ENCODE measurements at regions not wholly inside any gene's neighbourhood (a gene's known extent, or its start where the extent isn't known, plus 50 kb on each side); places are given as distances from the start of the nearest gene placed in this dataset.

DNA sequence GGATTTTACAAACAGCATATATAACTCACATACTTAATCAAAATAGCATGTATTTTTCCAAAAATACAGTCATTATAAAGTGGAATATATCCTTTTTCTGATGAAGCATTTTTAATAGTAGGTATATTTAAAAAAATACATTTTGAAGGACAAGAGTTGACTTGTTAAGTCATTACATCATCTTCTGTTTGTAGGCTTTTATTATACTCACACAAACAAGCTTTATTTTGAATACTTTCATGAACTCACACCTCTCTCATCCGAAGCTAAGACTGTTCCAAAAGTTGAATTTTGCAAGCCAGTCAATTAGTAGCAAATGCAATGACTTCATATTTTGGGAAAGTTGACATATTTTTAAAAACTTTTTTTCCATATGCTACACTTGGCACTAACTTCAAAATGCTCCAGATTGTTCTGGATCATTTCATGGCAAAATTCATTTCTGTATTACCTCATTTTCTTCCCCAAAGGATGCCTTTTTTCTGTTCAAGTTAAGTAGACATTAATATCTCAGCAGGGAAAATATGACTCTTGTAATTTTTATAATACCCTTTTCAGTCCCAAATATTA, 68.5 kb upstream of the WDR75 start:
- Mint-ChIP-seq H3K27ac (no peak overlapping the region), H3K4me1 (peaks cover 0 to 2% (median 0%) of the 10 kb centered on the region in 4 donors), H3K27me3 (no peaks in the 10 kb centered on the region), H3K4me3 (no peak overlapping the region), H3K9me3 (no peaks in the 10 kb centered on the region), H3K36me3 (no peaks in the 10 kb centered on the region)
- no peaks in the 10 kb centered on the region for H3K36me3 ChIP-seq (ENCODE audit: control insufficient read depth, insufficient read depth, low read length)
- H3K27ac ChIP-seq (ENCODE audit: insufficient read depth, low read length, poor library complexity, severe bottlenecking): no peak overlapping the region
- no peaks in the 10 kb centered on the region for H3K9me3 ChIP-seq (ENCODE audit: control insufficient read depth in 2 of 2, low read length in 2 of 2)
- no peaks in the 10 kb centered on the region for H3K27me3 ChIP-seq (ENCODE audit: control insufficient read depth, insufficient read depth, low read length)
- H3K4me3 ChIP-seq (ENCODE audit: low read depth, low read length): no peak overlapping the region
- H3K4me1 ChIP-seq (ENCODE audit: control insufficient read depth, insufficient read depth, low read length, poor library complexity, severe bottlenecking): no peaks in the 10 kb centered on the region
- ATAC-seq (ENCODE audit: low read depth in 2 of 2) (no peak), DNase-seq (no peak)

DNA sequence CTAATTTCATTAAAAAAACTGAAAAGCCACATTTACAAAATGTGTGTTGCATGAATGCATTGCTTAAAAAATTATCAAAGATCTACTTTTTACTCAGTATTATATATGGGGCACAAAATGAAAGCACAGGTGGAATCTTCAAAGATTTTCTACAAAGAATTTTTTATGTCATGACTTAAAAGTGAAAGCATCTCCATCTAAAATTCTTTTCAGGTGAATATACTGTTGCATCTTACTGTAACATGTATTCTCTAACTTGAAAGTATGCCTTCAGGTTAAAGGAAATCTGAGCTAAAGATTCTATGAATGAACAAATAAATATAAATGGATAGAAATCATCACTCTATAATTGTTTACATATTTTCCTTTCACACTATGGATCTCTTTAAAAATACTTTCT, 66.8 kb upstream of the WDR75 start:
- H3K4me3 ChIP-seq (ENCODE audit: low read depth, low read length): no peak overlapping the region
- DNase-seq: no peak
- H3K36me3 ChIP-seq (ENCODE audit: control insufficient read depth, insufficient read depth, low read length): no peaks in the 10 kb centered on the region
- H3K27me3 ChIP-seq (ENCODE audit: control insufficient read depth, insufficient read depth, low read length): no peaks in the 10 kb centered on the region
- Mint-ChIP-seq H3K4me1 (peaks cover 0 to 2% (median 0%) of the 10 kb centered on the region in 4 donors), H3K36me3 (no peaks in the 10 kb centered on the region), H3K27ac (no peak overlapping the region), H3K4me3 (no peak overlapping the region), H3K9me3 (no peaks in the 10 kb centered on the region), H3K27me3 (no peaks in the 10 kb centered on the region)
- H3K27ac ChIP-seq (ENCODE audit: insufficient read depth, low read length, poor library complexity, severe bottlenecking): no peak overlapping the region
- no peak for ATAC-seq (ENCODE audit: low read depth in 2 of 2)
- H3K4me1 ChIP-seq (ENCODE audit: control insufficient read depth, insufficient read depth, low read length, poor library complexity, severe bottlenecking): no peaks in the 10 kb centered on the region
- H3K9me3 ChIP-seq (ENCODE audit: control insufficient read depth in 2 of 2, low read length in 2 of 2): no peaks in the 10 kb centered on the region

DNA sequence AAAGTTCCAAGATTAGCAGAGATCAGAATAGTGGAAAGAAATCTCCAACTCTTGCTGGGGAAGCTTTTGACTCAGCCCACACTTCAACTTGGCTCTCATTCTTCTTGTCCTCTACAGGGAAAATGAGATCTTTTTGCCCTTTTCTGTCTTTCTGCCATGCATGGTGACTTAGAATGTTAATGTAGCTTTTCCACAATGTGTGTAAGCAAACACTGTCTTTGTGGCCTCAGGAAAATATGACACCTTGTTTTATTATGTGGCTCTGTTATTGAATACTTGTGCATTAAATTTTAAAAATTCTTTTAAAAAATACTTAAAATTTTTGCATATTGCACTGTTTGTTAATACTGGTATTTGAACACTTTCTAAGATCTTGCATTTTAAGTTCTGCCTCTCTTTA, 65.4 kb upstream of the WDR75 start:
- Mint-ChIP-seq H3K9me3 (no peaks in the 10 kb centered on the region), H3K4me3 (no peak overlapping the region), H3K4me1 (peaks cover 0 to 2% (median 0%) of the 10 kb centered on the region in 4 donors), H3K27ac (no peak overlapping the region), H3K27me3 (no peaks in the 10 kb centered on the region), H3K36me3 (no peaks in the 10 kb centered on the region)
- H3K4me3 ChIP-seq (ENCODE audit: low read depth, low read length): no peak overlapping the region
- H3K9me3 ChIP-seq (ENCODE audit: control insufficient read depth in 2 of 2, low read length in 2 of 2): no peaks in the 10 kb centered on the region
- H3K4me1 ChIP-seq (ENCODE audit: control insufficient read depth, insufficient read depth, low read length, poor library complexity, severe bottlenecking): no peaks in the 10 kb centered on the region
- H3K36me3 ChIP-seq (ENCODE audit: control insufficient read depth, insufficient read depth, low read length): no peaks in the 10 kb centered on the region
- DNase-seq (no peak), ATAC-seq (ENCODE audit: low read depth in 2 of 2) (no peak)
- no peaks in the 10 kb centered on the region for H3K27me3 ChIP-seq (ENCODE audit: control insufficient read depth, insufficient read depth, low read length)
- no peak overlapping the region for H3K27ac ChIP-seq (ENCODE audit: insufficient read depth, low read length, poor library complexity, severe bottlenecking)

DNA sequence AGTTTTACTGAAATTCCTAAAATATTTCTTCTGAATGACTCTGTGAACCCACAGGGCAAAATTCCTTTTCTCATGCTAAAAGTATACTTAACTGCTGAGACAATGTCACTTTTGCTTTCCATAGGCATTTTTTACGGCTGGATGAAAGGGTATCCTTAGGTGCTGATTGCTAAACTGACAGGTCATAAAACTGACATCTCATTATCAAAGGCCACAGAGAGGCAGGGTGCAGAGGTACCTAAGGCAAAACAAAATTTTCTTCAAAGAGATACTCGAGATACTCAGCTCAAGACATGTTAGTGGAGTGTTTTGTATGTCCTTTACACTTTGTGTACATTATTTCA, 62.0 kb upstream of the WDR75 start:
- no peak for ATAC-seq (ENCODE audit: low read depth in 2 of 2)
- H3K4me3 ChIP-seq (ENCODE audit: low read depth, low read length): no peak overlapping the region
- Mint-ChIP-seq H3K36me3 (no peaks in the 10 kb centered on the region), H3K27me3 (no peaks in the 10 kb centered on the region), H3K4me3 (no peak overlapping the region), H3K4me1 (peaks cover 0 to 2% (median 0%) of the 10 kb centered on the region in 4 donors), H3K9me3 (peaks cover 0 to 2% (median 0%) of the 10 kb centered on the region in 7 donors), H3K27ac (no peak overlapping the region)
- no peak overlapping the region for H3K27ac ChIP-seq (ENCODE audit: insufficient read depth, low read length, poor library complexity, severe bottlenecking)
- no peaks in the 10 kb centered on the region for H3K27me3 ChIP-seq (ENCODE audit: control insufficient read depth, insufficient read depth, low read length)
- H3K4me1 ChIP-seq (ENCODE audit: control insufficient read depth, insufficient read depth, low read length, poor library complexity, severe bottlenecking): no peaks in the 10 kb centered on the region
- no peaks in the 10 kb centered on the region for H3K36me3 ChIP-seq (ENCODE audit: control insufficient read depth, insufficient read depth, low read length)
- no peaks in the 10 kb centered on the region for H3K9me3 ChIP-seq (ENCODE audit: control insufficient read depth in 2 of 2, low read length in 2 of 2)
- DNase-seq: no peak

DNA sequence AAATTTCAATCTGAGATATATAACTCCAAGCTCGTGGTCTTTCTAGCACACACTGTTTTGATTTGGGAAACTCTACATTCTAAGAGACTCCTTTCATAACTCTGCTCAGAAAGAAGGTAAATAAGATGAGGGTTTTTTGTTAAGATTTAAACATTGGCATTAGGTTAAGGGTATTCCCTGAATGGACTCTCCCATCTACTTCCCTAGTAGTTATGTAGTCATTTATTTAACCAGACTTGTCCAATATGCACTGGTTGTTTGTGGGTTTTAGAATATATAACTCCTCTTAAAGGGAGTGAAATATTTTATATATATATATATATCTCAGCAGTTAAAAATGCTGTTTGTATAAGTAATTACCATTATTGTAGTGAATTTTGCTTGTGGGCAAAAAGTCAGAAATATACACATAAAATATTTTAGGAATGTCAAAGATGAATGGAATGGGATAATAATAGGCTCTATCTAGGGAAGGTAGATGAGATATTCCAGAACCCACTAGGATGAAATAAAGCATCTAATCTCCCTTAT, 61.5 kb upstream of the WDR75 start:
- H3K9me3 Mint-ChIP-seq: peaks cover 0 to 2% (median 0%) of the 10 kb centered on the region in 7 donors
- no peaks in the 10 kb centered on the region for H3K27me3 Mint-ChIP-seq
- Histone ChIP-seq H3K27ac (ENCODE audit: insufficient read depth, low read length, poor library complexity, severe bottlenecking) (no peak overlapping the region), H3K9me3 (ENCODE audit: control insufficient read depth in 2 of 2, low read length in 2 of 2) (no peaks in the 10 kb centered on the region), H3K4me1 (ENCODE audit: control insufficient read depth, insufficient read depth, low read length, poor library complexity, severe bottlenecking) (no peaks in the 10 kb centered on the region), H3K27me3 (ENCODE audit: control insufficient read depth, insufficient read depth, low read length) (no peaks in the 10 kb centered on the region), H3K4me3 (ENCODE audit: low read depth, low read length) (no peak overlapping the region), H3K36me3 (ENCODE audit: control insufficient read depth, insufficient read depth, low read length) (no peaks in the 10 kb centered on the region)
- no peak for DNase-seq
- H3K27ac Mint-ChIP-seq: no peak overlapping the region
- no peaks in the 10 kb centered on the region for H3K36me3 Mint-ChIP-seq
- H3K4me1 Mint-ChIP-seq: no peaks in the 10 kb centered on the region
- no peak for ATAC-seq (ENCODE audit: low read depth in 2 of 2)
- no peak overlapping the region for H3K4me3 Mint-ChIP-seq

DNA sequence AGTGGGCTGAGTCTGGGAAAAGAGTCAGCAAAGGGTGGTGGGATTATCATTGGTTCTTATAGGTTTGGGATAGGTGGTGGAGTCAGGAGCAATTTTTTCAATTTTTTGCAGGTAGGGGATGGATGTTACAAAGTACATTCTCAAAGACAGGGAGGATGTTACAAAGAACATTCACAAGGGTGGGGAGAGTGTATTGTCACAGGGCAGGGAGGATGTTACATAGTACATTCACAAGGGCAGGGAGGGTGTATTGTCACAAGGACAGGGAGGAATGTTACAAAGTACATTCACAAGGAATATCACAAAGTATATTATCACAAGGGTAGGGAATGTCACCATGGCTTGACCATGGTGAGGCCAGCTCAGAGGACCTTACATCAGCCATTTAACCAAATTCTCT, 58.6 kb upstream of the WDR75 start:
- H3K4me1 Mint-ChIP-seq: no peaks in the 10 kb centered on the region
- no peak for ATAC-seq (ENCODE audit: low read depth in 2 of 2)
- no peak overlapping the region for H3K27ac Mint-ChIP-seq
- Histone ChIP-seq H3K4me3 (ENCODE audit: low read depth, low read length) (no peak overlapping the region), H3K27me3 (ENCODE audit: control insufficient read depth, insufficient read depth, low read length) (no peaks in the 10 kb centered on the region), H3K9me3 (ENCODE audit: control insufficient read depth in 2 of 2, low read length in 2 of 2) (no peaks in the 10 kb centered on the region), H3K36me3 (ENCODE audit: control insufficient read depth, insufficient read depth, low read length) (no peaks in the 10 kb centered on the region), H3K27ac (ENCODE audit: insufficient read depth, low read length, poor library complexity, severe bottlenecking) (no peak overlapping the region), H3K4me1 (ENCODE audit: control insufficient read depth, insufficient read depth, low read length, poor library complexity, severe bottlenecking) (no peaks in the 10 kb centered on the region)
- H3K4me3 Mint-ChIP-seq: peak overlapping the region in 1 of 4 donors; percentile 43
- H3K27me3 Mint-ChIP-seq: peaks cover 4% of the 10 kb centered on the region
- no peaks in the 10 kb centered on the region for H3K36me3 Mint-ChIP-seq
- peaks cover 0 to 8% (median 2%) of the 10 kb centered on the region in 7 donors for H3K9me3 Mint-ChIP-seq
- no peak for DNase-seq

DNA sequence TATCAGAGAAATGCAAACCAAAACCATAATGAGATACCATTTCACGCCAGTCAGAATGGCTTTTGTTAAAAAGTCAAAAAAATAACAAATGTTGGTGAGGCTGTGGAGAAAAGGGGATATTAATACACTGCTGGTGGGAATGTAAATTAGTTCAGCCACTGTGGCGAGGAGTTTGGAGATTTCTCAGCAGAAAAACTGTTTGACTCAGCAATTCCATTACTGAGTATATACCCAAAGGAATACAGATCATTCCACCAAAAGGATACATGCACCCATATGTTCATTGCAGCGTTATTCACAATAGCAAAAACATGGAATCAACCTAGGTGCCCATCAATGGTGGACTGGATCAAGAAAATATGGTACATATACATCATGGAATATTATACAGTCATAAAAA, 54.5 kb upstream of the WDR75 start:
- Mint-ChIP-seq H3K4me3 (no peak overlapping the region), H3K27me3 (peaks cover 4% of the 10 kb centered on the region), H3K27ac (no peak overlapping the region), H3K4me1 (no peaks in the 10 kb centered on the region), H3K36me3 (no peaks in the 10 kb centered on the region), H3K9me3 (peaks cover 0 to 8% (median 2%) of the 10 kb centered on the region in 7 donors)
- H3K9me3 ChIP-seq (ENCODE audit: control insufficient read depth in 2 of 2, low read length in 2 of 2): no peaks in the 10 kb centered on the region
- H3K36me3 ChIP-seq (ENCODE audit: control insufficient read depth, insufficient read depth, low read length): no peaks in the 10 kb centered on the region
- ATAC-seq (ENCODE audit: low read depth in 2 of 2) (no peak), DNase-seq (no peak)
- no peak overlapping the region for H3K4me3 ChIP-seq (ENCODE audit: low read depth, low read length)
- H3K27me3 ChIP-seq (ENCODE audit: control insufficient read depth, insufficient read depth, low read length): no peaks in the 10 kb centered on the region
- H3K4me1 ChIP-seq (ENCODE audit: control insufficient read depth, insufficient read depth, low read length, poor library complexity, severe bottlenecking): no peaks in the 10 kb centered on the region
- no peak overlapping the region for H3K27ac ChIP-seq (ENCODE audit: insufficient read depth, low read length, poor library complexity, severe bottlenecking)

DNA sequence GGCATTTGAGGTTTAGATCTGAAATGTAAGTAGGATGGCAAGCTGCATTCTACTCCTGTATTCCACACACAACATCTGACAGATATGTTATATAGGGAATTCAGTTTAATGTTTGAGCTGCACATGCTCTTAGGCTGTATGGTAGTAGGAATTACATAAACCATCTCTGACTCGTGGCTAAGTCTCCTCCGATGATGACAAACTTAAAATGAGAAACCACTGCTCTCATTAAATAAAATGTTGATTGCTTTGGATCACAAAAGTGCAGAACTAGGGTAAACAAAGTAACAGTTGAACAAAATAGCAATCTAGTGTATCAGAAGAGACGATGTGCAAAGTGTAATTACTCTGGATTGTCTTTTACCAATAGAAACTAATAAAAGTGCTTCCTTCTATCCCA, 50.1 kb upstream of the WDR75 start:
- H3K27ac ChIP-seq (ENCODE audit: insufficient read depth, low read length, poor library complexity, severe bottlenecking): no peak overlapping the region
- Mint-ChIP-seq H3K36me3 (no peaks in the 10 kb centered on the region), H3K4me3 (no peak overlapping the region), H3K9me3 (peaks cover 0 to 8% (median 0%) of the 10 kb centered on the region in 7 donors), H3K27me3 (peaks cover 4% of the 10 kb centered on the region), H3K4me1 (no peaks in the 10 kb centered on the region), H3K27ac (no peak overlapping the region)
- ATAC-seq (ENCODE audit: low read depth in 2 of 2) (no peak), DNase-seq (no peak)
- no peak overlapping the region for H3K4me3 ChIP-seq (ENCODE audit: low read depth, low read length)
- no peaks in the 10 kb centered on the region for H3K27me3 ChIP-seq (ENCODE audit: control insufficient read depth, insufficient read depth, low read length)
- H3K36me3 ChIP-seq (ENCODE audit: control insufficient read depth, insufficient read depth, low read length): no peaks in the 10 kb centered on the region
- H3K4me1 ChIP-seq (ENCODE audit: control insufficient read depth, insufficient read depth, low read length, poor library complexity, severe bottlenecking): no peaks in the 10 kb centered on the region
- H3K9me3 ChIP-seq (ENCODE audit: control insufficient read depth in 2 of 2, low read length in 2 of 2): no peaks in the 10 kb centered on the region

Measured in CD4-positive, CD25-positive, alpha-beta regulatory T cell (primary cell).